RPMI7951 (cell line): ENCODE measurements at regions not wholly inside any gene's neighbourhood (a gene's known extent, or its start where the extent isn't known, plus 50 kb on each side); places are given as distances from the start of the nearest gene placed in this dataset.
A peak's percentile ranks its signal among the peaks of the same experiment; 100 is the strongest.

ENCODE experiments used
- DNase-seq: peaks from one replicate; pipeline ENCODE4 v3.0.0-alpha.2; 2012; ENCODE audit warnings: low read depth

GRCh38 chr6:14455427-14455826, 337.9 kb downstream of the CD83 start:
- DNase-seq = no peak

DNA sequence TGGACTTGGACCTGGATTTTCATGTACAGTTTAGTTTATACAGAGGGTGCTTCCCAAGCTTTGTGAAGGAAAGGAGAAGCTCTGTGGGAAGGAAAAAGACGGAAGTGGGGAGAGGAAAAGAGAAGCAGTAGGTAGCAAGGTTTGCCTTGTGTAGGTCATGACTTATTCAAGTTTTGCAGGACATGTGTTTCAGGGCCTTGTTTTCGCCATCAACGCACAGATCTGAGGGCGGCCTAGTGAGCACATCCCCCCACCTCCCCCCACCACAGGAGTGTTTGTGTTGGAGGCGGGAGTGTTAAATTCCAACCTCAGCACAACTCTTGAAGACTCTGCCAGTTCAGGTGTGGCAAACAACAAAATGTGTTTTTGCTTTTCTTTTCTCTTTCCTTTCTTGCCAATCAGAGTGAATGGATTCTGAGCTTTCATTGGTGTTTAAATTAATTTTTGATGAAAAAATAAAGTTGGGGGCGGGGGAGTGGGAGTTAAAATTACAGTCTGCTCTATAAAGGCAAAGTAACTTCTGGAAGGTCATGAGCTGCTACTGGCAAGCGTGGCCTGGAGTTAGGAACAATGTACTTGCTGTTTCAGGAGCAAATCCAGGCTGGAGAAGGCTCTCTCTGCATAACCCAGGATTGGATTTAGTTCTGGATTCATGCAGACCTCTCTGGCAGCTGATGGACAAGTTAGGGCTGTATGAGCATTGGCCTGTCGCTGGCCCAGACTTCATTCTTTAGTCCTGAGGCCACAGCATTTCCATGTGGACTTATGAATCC, 338.5 kb downstream of the CD83 start:
- DNase-seq = no peak

GRCh38 chr6:14456941-14457340, 339.4 kb downstream of the CD83 start:
- no peak for DNase-seq

- peak; percentile 78 for DNase-seq
These were observed 341.2 kb downstream of the CD83 start for GRCh38 chr6:14458669-14459266.

- DNase-seq = no peak
These were observed 341.7 kb downstream of the CD83 start for GRCh38 chr6:14459315-14459714.

DNA sequence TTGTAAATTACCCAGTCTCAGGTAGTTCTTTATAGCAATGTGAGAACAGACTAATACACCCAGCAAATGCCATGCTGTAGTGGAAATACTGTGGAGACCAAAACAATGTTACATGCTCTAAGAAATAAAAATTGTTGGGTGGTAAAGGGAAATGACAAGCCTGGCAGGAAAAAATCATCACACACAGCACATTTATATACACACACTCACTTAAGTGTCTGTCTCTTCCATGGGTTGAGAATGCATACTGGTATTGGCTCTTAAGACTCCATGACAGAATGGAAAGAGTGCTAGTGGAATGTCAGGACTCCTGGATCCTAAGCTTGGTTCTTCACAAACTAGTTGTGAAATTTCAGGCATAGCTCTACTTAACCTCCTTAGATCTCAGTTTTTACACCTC, 343.0 kb downstream of the CD83 start:
- DNase-seq = no peak

DNA sequence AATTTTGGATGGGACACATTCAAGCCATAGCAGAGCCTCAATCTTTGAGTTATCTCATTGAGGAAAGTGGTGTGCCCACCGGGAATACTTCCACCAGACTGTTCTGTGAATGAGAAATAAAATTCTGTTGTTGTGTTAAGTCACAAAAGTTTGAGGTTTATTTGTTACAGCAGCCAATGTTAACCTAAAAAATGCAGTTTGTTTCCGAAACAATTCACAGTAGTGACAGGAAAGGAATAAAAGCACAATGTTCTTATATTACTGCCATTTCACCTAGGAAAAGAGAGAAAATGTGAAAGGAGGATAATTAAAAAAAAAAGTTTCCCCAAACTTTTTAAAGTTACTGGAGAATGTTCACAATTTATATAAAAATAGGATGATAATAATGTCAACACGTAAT, 344.6 kb downstream of the CD83 start:
- no peak for DNase-seq

DNA sequence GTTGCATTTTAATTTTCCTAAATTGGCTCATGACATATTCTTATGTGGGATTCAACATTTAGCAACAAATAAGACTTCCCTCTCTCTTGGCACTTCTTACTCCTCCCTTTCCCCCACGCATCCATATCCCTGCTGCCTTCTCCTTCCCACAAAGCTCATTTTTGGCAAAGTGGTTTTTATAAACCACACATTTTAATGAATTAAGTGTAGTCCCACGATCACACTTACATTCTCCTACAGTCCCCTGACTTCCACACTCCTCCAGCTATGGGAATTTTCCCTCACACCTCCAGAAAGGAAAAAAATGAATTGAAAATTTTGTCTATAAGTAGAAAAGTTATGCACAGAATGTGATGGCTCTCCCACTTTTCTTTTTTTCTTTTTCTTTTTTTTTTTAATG, 345.0 kb downstream of the CD83 start:
- DNase-seq = no peak

DNA sequence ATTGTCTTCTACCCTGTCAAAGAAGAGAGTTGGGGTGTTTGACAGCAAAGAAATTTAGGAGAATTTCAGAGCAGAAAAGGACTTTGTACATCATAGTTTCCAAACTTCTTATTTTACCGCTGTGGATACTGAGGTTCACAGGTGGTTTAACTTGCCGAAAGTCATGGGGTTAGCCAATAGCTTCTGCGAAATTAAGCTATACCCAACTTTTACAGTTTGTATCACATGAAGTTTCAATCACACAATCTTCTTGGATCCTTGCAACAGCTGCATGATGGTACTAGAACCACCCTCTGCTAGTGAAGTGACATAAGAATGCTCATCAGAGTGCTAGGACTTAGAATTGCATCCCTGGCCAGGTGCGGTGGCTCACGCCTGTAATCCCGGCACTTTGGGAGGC, 345.5 kb downstream of the CD83 start:
- no peak for DNase-seq

DNA sequence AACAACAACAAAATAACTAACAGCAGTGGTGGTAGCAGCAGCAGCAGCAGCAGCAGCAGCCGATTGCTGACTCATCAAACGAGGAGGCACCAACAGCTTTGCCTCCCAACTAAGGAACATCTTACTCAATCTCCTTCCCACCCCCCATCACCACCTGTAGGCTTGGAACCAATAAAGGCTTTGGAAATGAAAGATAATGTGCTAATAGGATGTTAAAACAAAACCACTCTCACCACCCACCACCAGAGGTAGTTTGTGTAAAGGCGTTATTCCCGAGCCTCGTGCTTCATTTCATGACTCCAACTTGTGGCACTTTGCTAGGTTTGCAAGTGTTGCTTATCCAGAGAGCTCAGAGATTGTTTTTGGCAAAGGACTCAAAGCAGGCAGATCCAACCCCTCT, 346.5 kb downstream of the CD83 start:
- no peak for DNase-seq

DNA sequence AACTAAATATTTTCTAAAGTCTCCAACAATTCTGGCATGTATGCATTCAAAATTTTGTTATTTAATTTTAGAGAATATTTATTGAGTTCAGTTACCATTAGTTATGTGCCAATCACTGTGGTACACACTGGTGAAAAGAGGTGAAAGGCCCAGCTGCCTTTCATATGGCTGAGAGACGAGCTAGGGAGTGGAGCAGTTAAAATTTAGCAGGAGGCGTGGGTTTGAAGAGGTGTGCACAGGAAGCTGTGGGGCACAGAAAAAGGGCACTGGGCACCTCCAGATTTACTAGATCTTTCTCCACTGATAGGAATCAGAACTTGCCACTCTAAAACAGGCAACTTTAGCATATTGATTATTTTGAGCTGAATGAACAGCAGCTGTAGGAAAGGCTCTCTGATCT, 347.1 kb downstream of the CD83 start:
- no peak for DNase-seq

DNA sequence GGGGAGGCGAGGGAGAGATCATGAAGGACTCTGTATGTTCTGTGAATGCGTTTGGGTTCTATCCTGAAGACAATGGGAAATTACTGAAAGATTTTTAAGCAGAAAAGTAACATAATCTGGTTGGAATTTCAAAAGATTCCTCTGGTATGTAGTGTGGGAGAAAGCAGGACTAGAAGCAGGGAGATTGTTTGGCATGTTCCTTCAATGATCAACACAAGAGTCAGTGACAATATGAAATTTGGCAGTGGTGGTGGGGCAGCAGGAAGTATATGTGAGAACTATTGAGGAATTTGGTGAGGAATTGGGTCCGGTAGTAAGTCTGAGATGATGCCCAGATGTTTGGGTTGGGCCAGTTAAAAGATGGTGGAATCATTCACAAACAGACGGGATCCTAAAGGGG, 348.7 kb downstream of the CD83 start:
- DNase-seq = no peak

DNA sequence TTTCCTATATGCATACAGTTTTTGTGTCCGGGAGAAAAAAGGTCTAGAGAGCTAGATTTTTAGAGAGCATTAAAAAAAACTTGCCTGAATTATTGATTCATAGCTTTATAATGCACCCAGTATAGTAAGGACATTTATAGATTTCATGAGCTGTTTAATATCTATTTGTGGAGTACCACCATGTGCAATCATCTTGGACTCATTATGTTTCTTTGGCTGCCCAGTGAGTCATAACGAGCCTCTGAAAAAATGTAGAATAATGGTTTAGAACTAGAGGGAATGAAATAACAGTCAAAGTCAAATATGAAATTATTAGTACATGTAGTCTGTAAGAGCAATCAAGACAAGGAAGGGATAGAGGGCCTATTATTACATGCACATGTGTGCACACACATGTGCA, 350.0 kb downstream of the CD83 start:
- DNase-seq = peak; percentile 43

DNA sequence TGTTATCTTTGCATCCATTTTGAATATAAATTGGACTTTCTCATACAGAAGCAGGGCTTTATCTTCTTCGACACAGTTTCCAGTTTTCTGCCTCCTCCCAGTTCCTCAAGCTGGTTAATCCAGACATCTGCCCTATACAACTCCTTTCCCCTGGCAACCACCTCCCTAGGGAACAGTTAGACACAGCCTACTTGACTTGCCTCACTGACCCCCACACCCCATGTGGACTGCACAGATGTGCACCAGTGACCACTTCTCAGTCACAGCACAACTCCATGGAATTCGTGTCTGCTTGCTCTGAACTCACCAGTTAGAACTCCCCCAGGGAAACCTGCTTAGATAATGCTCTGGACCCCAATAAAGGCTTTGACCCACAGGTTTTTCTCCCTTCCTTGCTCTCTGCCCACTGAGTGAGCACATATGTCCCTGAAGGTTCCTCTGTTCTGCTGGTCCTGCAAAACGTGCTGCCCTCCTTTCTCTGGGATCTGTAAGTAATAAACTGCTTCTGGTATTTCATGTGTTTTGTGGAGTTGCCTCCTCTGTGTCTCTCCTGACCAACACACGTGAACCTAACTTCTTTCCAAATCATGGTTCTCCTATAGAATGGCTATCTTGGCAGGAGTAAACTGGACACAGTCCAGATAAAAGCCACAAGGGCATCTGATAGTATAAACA, 351.2 kb downstream of the CD83 start:
- no peak for DNase-seq

DNA sequence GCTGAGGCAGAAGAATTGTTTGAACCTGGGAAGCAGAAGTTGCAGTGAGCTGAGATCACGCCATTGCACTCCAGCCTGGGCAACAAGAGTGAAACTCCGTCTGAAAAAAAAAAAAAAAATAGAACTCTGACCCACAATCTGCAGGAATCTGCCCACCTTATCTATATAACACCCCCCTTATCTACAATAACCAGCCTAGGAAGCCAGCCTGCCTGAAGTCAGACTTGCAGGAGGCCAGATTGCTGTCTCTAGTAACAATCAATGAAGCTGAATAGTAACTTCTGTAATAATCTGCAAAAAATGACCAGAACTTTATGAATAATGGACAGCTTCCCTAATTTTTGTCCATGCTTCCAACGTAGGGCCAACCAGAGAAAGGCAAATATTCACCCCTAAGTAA, 352.5 kb downstream of the CD83 start:
- no peak for DNase-seq

- DNase-seq = no peak
These were observed 353.1 kb downstream of the CD83 start for GRCh38 chr6:14470671-14471070.

DNA sequence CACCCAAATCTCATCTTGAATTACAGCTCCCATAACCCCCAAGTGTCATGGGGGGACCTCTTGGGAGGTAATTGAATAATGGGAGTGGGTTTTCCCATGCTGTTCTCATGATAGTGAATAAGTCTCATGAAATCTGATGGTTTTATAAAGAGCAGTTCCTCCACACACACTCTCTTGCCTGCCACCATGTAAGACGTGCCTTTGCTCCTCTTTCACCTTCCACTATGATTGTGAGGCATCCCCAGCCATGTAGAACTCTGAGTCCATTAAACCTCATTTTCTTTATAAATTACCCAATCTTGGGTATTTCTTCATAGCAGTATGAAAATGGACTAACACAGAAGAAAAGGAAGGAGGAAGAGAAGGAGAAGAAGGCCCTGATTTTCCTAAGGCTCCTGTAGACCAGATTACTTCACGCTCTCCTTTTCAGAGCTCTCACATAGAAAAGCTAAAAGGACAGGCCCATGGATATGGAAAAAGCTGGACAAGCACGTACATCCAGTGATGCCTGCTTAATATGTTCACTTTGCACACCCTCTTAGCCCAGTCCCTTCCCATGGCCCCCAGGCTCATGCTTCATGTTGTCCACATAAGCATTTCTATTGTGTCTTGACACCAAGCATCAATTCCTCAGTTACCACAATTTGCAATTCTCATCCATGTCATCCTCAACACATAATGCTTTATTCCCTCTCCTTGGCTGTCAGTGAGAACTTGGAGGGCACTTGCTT, 354.8 kb downstream of the CD83 start:
- no peak for DNase-seq

GRCh38 chr6:14472986-14473337, 355.4 kb downstream of the CD83 start:
- peak; percentile 67 for DNase-seq

GRCh38 chr6:14474816-14475215, 357.2 kb downstream of the CD83 start:
- DNase-seq = no peak

- DNase-seq = no peak
These were observed 357.7 kb downstream of the CD83 start for GRCh38 chr6:14475306-14475705.

DNA sequence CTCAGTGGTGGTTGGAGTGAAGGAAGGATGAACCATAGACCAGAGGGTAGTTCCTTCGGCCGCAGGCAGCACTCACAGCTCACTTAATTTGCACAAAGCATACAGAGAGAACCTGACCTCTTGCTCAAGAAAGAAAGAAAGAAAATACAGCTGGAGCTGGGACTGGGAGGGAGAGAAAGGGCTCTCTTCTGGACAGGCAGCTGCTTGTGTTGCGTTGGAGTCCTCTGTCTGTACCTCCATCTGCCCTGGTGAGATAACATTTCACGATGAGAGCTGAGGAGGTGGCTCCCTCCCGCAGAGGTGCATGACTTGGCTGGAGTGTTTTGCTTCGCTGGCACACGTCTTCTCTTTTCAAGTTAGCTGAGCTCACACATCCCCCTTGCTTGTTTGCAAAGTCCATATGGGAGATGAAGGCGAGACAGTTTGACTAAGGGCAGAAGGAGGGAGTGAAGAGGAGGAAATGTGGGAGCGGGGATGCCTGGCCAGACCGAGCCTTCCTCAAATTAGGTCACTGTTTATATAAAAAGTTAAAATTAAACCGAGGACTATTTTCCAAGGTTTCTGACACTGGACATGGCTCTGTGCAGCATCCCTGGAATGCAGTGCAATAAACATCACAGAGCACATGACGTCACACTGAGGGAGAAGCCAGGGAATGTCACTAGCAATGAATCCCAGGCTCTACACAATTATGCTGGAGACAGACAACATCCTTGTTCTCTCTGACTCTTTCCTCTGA, 359.4 kb downstream of the CD83 start:
- peak; percentile 53 for DNase-seq

- no peak for DNase-seq
These were observed 360.0 kb downstream of the CD83 start for GRCh38 chr6:14477559-14477958.
